Fibroblast of skin of abdomen (primary cell): ENCODE measurements at regions not wholly inside any gene's neighbourhood (a gene's known extent, or its start where the extent isn't known, plus 50 kb on each side); places are given as distances from the start of the nearest gene placed in this dataset.

Experiments
- DNase-seq: peaks from one replicate; pipeline ENCODE4 v3.0.0-alpha.2; 2013

GRCh38 chrX:79300856-79301255, 66.3 kb downstream of the ITM2A start:
- DNase-seq = no peak

GRCh38 chrX:79290596-79290995, 76.5 kb downstream of the ITM2A start:
- no peak for DNase-seq

DNA sequence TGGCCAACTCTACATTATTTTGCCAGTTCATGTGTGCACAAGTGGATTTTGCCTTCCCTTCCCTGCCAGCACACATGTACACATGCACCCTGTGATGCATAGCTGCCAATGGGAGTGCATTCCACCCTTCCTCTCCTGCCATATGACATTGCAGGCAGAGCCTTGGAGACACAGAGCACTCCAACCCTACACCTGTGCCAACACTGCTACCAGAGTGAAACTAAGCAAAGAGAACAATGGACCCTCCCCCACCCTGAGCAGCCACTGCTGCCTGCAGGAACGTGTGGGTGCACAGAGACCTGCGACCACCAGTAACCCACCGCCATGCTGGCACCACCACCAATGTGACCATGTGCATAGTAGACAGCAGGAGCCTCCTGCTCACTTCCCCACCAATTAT, 78.4 kb downstream of the ITM2A start:
- DNase-seq = no peak

- no peak for DNase-seq
Measured at GRCh38 chrX:79287724-79288123, 79.4 kb downstream of the ITM2A start.

GRCh38 chrX:79281775-79282174, 85.4 kb downstream of the ITM2A start:
- DNase-seq = no peak

DNA sequence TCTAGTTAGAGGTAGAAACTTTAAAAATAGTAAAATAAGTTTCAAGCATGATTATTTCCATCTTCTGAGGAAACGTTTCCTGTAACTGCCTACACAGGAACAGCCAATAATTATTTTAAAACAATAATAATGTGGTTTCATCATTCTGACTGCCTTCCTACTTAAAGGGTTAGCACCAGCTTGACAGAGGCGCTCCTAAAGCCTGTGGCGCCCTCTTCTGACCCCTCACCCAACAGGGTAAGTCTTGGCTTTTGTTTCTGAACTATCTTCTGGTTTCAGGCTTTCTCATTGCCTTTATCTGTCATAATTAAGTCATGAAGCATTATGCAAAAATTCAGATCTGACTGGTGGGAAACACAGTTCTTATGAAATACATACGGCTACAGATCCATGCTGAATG, 96.7 kb downstream of the ITM2A start:
- peak; percentile 28 for DNase-seq

DNA sequence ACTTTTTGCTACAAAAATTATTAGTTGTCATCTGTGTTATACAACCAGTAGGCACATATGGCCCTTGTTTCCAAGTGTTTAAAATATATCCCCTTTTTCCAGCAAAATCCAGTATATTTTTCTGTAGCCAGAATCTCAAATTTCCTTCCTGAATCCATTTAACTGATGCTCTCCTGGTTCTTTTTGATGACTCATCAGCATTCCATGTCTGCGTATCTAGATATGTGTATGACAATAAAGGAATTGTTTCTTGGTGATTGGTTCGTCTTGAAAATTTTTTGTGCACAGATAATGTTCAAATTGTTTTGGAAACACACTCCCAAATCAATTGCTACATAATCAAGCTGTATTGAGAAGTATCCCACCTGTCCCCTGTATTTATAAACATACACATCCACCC, 98.3 kb downstream of the ITM2A start:
- DNase-seq = peak; percentile 41

GRCh38 chrX:79266702-79267101, 100.4 kb downstream of the ITM2A start:
- DNase-seq = no peak

DNA sequence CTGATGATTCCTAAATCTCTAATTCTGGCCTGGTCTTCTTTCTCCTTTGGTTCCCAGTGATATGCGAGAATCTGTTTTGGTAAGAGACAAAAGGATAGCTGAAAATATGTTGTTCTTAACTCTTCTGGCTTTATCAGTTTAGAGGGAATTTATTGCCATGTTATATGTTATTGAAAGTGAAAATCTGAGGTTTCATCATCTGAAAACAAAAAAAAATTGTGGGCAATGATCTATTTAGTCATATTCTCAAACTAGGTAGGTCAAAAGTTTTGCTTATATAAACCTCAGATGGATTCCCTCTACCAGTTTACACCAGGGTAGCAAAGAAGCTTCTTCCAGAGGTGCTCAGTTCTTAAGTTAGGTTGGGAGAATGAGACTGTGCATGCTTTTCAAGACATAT, 103.6 kb downstream of the ITM2A start:
- DNase-seq = no peak

DNA sequence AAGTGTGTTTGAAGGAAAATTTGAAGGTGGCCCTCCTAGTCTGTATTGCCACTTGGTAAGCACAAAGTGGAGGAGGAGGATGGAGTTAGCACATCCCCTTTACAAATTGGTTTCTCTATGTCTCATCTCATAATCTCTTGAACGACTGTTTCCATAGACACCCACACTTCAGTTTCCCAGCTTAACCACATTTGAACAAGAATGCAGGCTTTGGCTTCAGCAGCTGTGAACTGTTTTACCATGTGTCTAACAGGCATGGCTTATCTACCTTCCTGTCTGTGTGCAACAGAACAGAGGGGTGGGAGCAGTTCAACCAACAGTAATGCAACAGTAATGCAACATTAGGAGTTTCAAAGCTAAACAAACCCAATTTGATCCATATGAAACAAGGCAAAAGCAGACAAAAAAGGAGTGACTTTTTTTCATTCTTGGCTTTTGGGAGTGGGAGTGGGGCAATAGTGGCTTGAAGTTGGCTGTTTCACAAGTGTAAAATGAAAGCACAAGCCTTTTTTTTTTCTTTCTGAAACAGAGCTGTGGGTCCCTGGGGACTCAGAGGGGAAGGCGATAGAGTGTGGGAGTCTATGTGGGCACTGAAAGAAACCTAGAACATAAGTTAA, 108.0 kb downstream of the ITM2A start:
- peak; percentile 37 for DNase-seq

DNA sequence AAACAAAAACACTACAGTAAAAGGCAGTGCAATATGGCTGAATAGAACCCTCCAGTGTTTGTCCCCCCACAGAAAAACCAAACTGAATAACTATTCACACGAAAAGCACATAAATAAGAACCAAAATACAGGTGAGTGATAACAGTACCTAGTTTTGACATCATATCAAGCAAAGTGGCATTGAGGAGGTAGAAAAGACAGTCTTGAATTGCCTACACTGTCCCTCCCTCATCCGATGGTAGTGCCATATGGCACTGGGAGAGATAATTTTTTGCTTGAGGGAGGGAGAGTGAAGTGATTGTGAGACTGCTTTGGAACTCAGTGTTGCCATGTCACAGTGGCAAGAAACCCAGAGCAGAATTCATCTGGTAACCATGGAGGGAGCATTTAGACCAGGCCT, 99.2 kb downstream of the GPR174 start:
- DNase-seq = no peak

DNA sequence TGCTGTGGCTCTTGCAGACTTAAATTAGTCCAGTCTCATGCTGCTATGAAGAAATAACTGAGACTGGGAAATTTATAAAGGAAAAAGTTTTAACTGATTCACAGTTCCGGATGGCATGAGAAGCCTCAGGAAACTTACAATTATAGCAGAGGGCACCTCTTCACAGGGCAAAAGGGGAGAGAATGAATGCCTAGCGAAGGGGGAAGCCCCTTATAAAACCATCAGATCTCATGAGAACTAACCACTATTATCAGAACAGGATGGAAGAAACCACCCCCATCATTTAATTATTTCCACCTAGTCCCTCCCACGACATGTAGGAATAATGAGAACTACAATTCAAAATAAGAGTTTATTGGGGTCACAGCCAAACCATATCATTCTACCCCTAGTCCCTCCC, 91.4 kb downstream of the GPR174 start:
- no peak for DNase-seq

- DNase-seq = no peak
Measured at GRCh38 chrX:79231662-79232061, 87.2 kb downstream of the GPR174 start.
